H1 (cell line): ENCODE measurements at regions not wholly inside any gene's neighbourhood (a gene's known extent, or its start where the extent isn't known, plus 50 kb on each side); places are given as distances from the start of the nearest gene placed in this dataset.

Experiments
- CTCF ChIA-PET: fragments of 300-600 bp; sonication (Branson Sonifier 250); formaldehyde crosslinking; loops from one replicate; lab custom pipeline; 2021; ENCODE audit not compliant: partially characterized antibody; lab: Charles Lee
- POLR2A ChIA-PET: fragments of 300-600 bp; sonication (Branson Sonifier 250); formaldehyde crosslinking; loops from one replicate; lab custom pipeline; 2021; ENCODE audit warnings: inconsistent platforms; ENCODE audit not compliant: partially characterized antibody; lab: Charles Lee
- DNase-seq, 2 experiments: peaks; one replicate each; pipeline versions ENCODE4 v3.0.0 to v3.0.0-alpha.2; 2010 to 2022; ENCODE audit warnings: low spot score in 2 of 2, low read depth in 1 of 2, mixed read lengths in 1 of 2
- FAIRE-seq: peaks from 2 replicates; lab custom pipeline; 2011; peaks lifted over from hg19 to GRCh38; lab: Jason Lieb, UNC
- H2AFZ ChIP-seq: 2 replicates; pipeline ENCODE4 v1.8.1; 2012; ENCODE audit warnings: low read length, inconsistent platforms
- H2AK5ac ChIP-seq: 2 replicates; pipeline ENCODE4 v1.6.1; 2013; ENCODE audit warnings: low read depth, low read length
- H2BK120ac ChIP-seq: replicated peaks from 2 replicates; pipeline ENCODE3; 2013; ENCODE audit warnings: low read depth, low read length, inconsistent platforms
- H2BK12ac ChIP-seq: 2 replicates; pipeline ENCODE4 v1.6.1; 2013; ENCODE audit warnings: low read depth, low read length
- H2BK15ac ChIP-seq: 2 replicates; pipeline ENCODE4 v1.6.1; 2013; ENCODE audit warnings: low read length
- H2BK20ac ChIP-seq: 2 replicates; pipeline ENCODE4 v1.6.1; 2013; ENCODE audit warnings: low read length
- H2BK5ac ChIP-seq: 2 replicates; pipeline ENCODE4 v1.6.1; 2013; ENCODE audit warnings: low read depth, low read length
- H3K14ac ChIP-seq: 2 replicates; pipeline ENCODE4 v1.6.1; 2013; ENCODE audit warnings: inconsistent platforms; ENCODE audit not compliant: insufficient read length
- H3K18ac ChIP-seq: 2 replicates; pipeline ENCODE4 v1.6.1; 2013; ENCODE audit warnings: low read length; ENCODE audit errors: extremely low read depth
- H3K23ac ChIP-seq: 2 replicates; pipeline ENCODE4 v1.6.1; 2013; ENCODE audit warnings: inconsistent platforms; ENCODE audit not compliant: insufficient read length
- H3K23me2 ChIP-seq: 2 replicates; pipeline ENCODE4 v1.6.1; 2013; ENCODE audit warnings: low read depth, low read length
- H3K27ac ChIP-seq: 2 replicates; pipeline ENCODE4 v1.6.1; 2011; ENCODE audit warnings: low read depth, low read length, inconsistent platforms
- H3K27me3 ChIP-seq, 4 experiments: replicated peaks in 1 of 4; 1 replicate in 1 of 4; 2 replicates in 3 of 4; pipeline versions ENCODE4 v1.6.1 to v1.8.1; 2011 to 2013; ENCODE audit warnings: low read length in 3 of 4, mild to moderate bottlenecking in 3 of 4, inconsistent platforms in 2 of 4, mixed read lengths in 2 of 4, moderate library complexity in 1 of 4; ENCODE audit not compliant: control insufficient read depth in 3 of 4, insufficient read depth in 3 of 4; ENCODE audit errors: extremely low read depth in 1 of 4
- H3K36me3 ChIP-seq, 4 experiments: 2 replicates each; pipeline versions ENCODE4 v1.6.1 to v1.8.1; 2011 to 2013; ENCODE audit warnings: mild to moderate bottlenecking in 4 of 4, low read length in 3 of 4, moderate library complexity in 2 of 4, control low read depth in 1 of 4, inconsistent platforms in 1 of 4; ENCODE audit not compliant: insufficient read depth in 4 of 4, control insufficient read depth in 2 of 4
- H3K4ac ChIP-seq: replicated peaks from 2 replicates; pipeline ENCODE3; 2013; ENCODE audit warnings: low read length, low read depth, mixed read lengths, inconsistent platforms; ENCODE audit not compliant: insufficient read length
- H3K4me1 ChIP-seq, 4 experiments: replicated peaks in 1 of 4; 1 replicate in 1 of 4; 2 replicates in 3 of 4; pipeline versions ENCODE4 v1.6.1 to v1.8.1; 2011 to 2013; ENCODE audit warnings: low read length in 3 of 4, inconsistent platforms in 2 of 4, mixed read lengths in 1 of 4; ENCODE audit not compliant: insufficient read depth in 4 of 4, control insufficient read depth in 3 of 4
- H3K4me2 ChIP-seq, 2 experiments: 2 replicates each; pipeline versions ENCODE4 v1.6.1 to v1.8.1; 2011 to 2013; ENCODE audit warnings: low read depth in 2 of 2, low read length in 2 of 2, control low read depth in 1 of 2, inconsistent platforms in 1 of 2, mild to moderate bottlenecking in 1 of 2; ENCODE audit not compliant: insufficient read depth in 1 of 2
- H3K4me3 ChIP-seq, 4 experiments: fragments of 200-600, 300-600 bp in 1 of 4; sonication (generic), shearing (Covaris generic), sonication (Bioruptor Twin) in 1 of 4; 2 replicates each; pipeline versions ENCODE4 v1.5.1 to v1.8.1; 2011 to 2016; ENCODE audit warnings: low read length in 4 of 4, low read depth in 3 of 4, control low read depth in 2 of 4, inconsistent platforms in 2 of 4, mild to moderate bottlenecking in 2 of 4, mixed read lengths in 1 of 4, moderate library complexity in 1 of 4; ENCODE audit not compliant: insufficient read depth in 2 of 4; ENCODE audit errors: extremely low read depth in 1 of 4
- H3K56ac ChIP-seq: replicated peaks from 2 replicates; pipeline ENCODE3; 2013; ENCODE audit warnings: low read depth, mild to moderate bottlenecking, mixed read lengths, low read length, inconsistent platforms; ENCODE audit not compliant: insufficient read length
- H3K79me1 ChIP-seq: 2 replicates; pipeline ENCODE4 v1.6.1; 2013; ENCODE audit warnings: low read depth, low read length, control low read depth
- H3K79me2 ChIP-seq, 2 experiments: 2 replicates each; pipeline versions ENCODE4 v1.6.1 to v1.8.1; 2012 to 2013; ENCODE audit warnings: low read length in 2 of 2, mild to moderate bottlenecking in 2 of 2, inconsistent platforms in 1 of 2; ENCODE audit not compliant: insufficient read depth in 2 of 2, control insufficient read depth in 1 of 2
- H3K9ac ChIP-seq, 4 experiments: replicated peaks in 1 of 4; 1 replicate in 1 of 4; 2 replicates in 3 of 4; pipeline versions ENCODE4 v1.6.1 to v1.8.1; 2011 to 2013; ENCODE audit warnings: low read depth in 3 of 4, low read length in 3 of 4, control low read depth in 2 of 4, mild to moderate bottlenecking in 2 of 4, moderate library complexity in 2 of 4, inconsistent platforms in 1 of 4; ENCODE audit errors: extremely low read depth in 1 of 4
- H3K9me3 ChIP-seq, 2 experiments: 2 replicates each; pipeline versions ENCODE4 v1.6.1 to v1.8.1; 2012 to 2013; ENCODE audit warnings: mild to moderate bottlenecking in 2 of 2, moderate library complexity in 2 of 2, control low read depth in 1 of 2, inconsistent platforms in 1 of 2, low read depth in 1 of 2, low read length in 1 of 2, mixed read lengths in 1 of 2; ENCODE audit not compliant: insufficient read depth in 2 of 2
- H4K20me1 ChIP-seq, 2 experiments: replicated peaks in 1 of 2; 2 replicates each; pipeline versions ENCODE3 to v1.8.1; 2011 to 2013; ENCODE audit warnings: inconsistent platforms in 2 of 2, low read length in 2 of 2, mild to moderate bottlenecking in 1 of 2; ENCODE audit not compliant: insufficient read depth in 2 of 2, control insufficient read depth in 1 of 2
- H4K5ac ChIP-seq: 2 replicates; pipeline ENCODE4 v1.6.1; 2013; ENCODE audit warnings: low read length, low read depth, mixed read lengths, inconsistent platforms; ENCODE audit not compliant: insufficient read length
- H4K8ac ChIP-seq: 2 replicates; pipeline ENCODE4 v1.8.0; 2013; ENCODE audit warnings: mild to moderate bottlenecking, moderate library complexity, low read length, inconsistent platforms; ENCODE audit not compliant: insufficient read depth; ENCODE audit errors: extremely low read depth
- H4K91ac ChIP-seq: replicated peaks from 2 replicates; pipeline ENCODE3; 2013; ENCODE audit warnings: low read length, mixed read lengths, inconsistent platforms; ENCODE audit not compliant: insufficient read length
- ASH2L ChIP-seq: fragments of 200-600, 300-600 bp; sonication (generic); IDR thresholded peaks from one replicate; pipeline ENCODE4 v1.7.1; 2017; ENCODE audit warnings: low read length
- CHD2 ChIP-seq: IDR thresholded peaks from 2 replicates; pipeline ENCODE4 v1.6.1; 2012; ENCODE audit warnings: low read length, improper control_type of control experiment
- GABPA ChIP-seq: IDR thresholded peaks from 2 replicates; pipeline ENCODE4 v1.6.1; 2011; ENCODE audit warnings: mild to moderate bottlenecking, low read length, moderate library complexity, borderline replicate concordance; ENCODE audit not compliant: insufficient read depth
- POU5F1 ChIP-seq: IDR thresholded peaks from 2 replicates; pipeline ENCODE4 v1.6.1; 2011; ENCODE audit warnings: low read depth, mild to moderate bottlenecking, low read length, moderate library complexity
- RAD21 ChIP-seq, 2 experiments: IDR thresholded peaks in 1 of 2; conservative IDR thresholded peaks in 1 of 2; 2 replicates each; pipeline ENCODE4 v1.6.1; 2011; ENCODE audit warnings: low read depth in 2 of 2, low read length in 2 of 2, improper control_type of control experiment in 1 of 2, inconsistent platforms in 1 of 2, mild to moderate bottlenecking in 1 of 2, moderate library complexity in 1 of 2
- SIN3A ChIP-seq, 2 experiments: IDR thresholded peaks in 1 of 2; conservative IDR thresholded peaks in 1 of 2; 2 replicates each; pipeline ENCODE4 v1.6.1; 2011 to 2012; ENCODE audit warnings: low read length in 2 of 2, improper control_type of control experiment in 1 of 2, low read depth in 1 of 2, mild to moderate bottlenecking in 1 of 2
- TEAD4 ChIP-seq: IDR thresholded peaks from 2 replicates; pipeline ENCODE4 v1.6.1; 2012; ENCODE audit warnings: low read depth, low read length, inconsistent platforms, mixed read lengths
- WGBS, 2 experiments: shearing (Covaris generic) in 1 of 2; methylation state at CpG; one replicate each; pipeline versions ENCODE4 v1.1.6 to v1.1.7; 2013 to 2015; ENCODE audit warnings: low lambda C conversion rate in 2 of 2, mixed read lengths in 2 of 2, inconsistent platforms in 1 of 2, low coverage in 1 of 2, missing lambda C conversion rate in 1 of 2; ENCODE audit not compliant: insufficient replicate concordance in 2 of 2, insufficient coverage in 1 of 2, insufficient read length in 1 of 2; ENCODE audit errors: extremely low coverage in 1 of 2, missing lambda C conversion rate in 1 of 2; 5-methylcytosine and 5-hydroxymethylcytosine counted together

- FAIRE-seq = peak; percentile 13
- H3K27me3 ChIP-seq = no peaks in the 10 kb centered on the region
- no peaks in the 10 kb centered on the region for H3K79me2 ChIP-seq
- H3K36me3 ChIP-seq = no peaks in the 10 kb centered on the region
- no peak overlapping the region for H3K4me3 ChIP-seq
- H3K9ac ChIP-seq = no peak overlapping the region
- no peaks in the 10 kb centered on the region for H3K23me2 ChIP-seq
- H2BK12ac ChIP-seq = no peak overlapping the region
- DNase-seq = no peak
- H2BK5ac ChIP-seq = no peak overlapping the region
- H2BK20ac ChIP-seq = no peak overlapping the region
- CTCF ChIA-PET = no interaction called here
- no peak overlapping the region for H2BK120ac ChIP-seq
- H3K9me3 ChIP-seq = no peaks in the 10 kb centered on the region
- H3K18ac ChIP-seq = no peak overlapping the region
- no peak overlapping the region for H2AFZ ChIP-seq
- no peak overlapping the region for H4K91ac ChIP-seq
- no peak overlapping the region for H4K5ac ChIP-seq
- no peak overlapping the region for H3K4me2 ChIP-seq
- no peaks in the 10 kb centered on the region for H3K79me1 ChIP-seq
- H2AK5ac ChIP-seq = no peak overlapping the region
- no peaks in the 10 kb centered on the region for H4K20me1 ChIP-seq
- POLR2A ChIA-PET = no interaction called here
- H2BK15ac ChIP-seq = no peak overlapping the region
- no peak overlapping the region for H4K8ac ChIP-seq
- H3K4ac ChIP-seq = no peak overlapping the region
- no peak overlapping the region for H3K23ac ChIP-seq
- no peak overlapping the region for H3K27ac ChIP-seq
- 100% methylated on average over 2 of the region's 2 CpGs; no CpG with 5 or more reads in 1 of the 2 experiments for WGBS, 2 experiments
- no peak for TF ChIP-seq CHD2
- no peak for TF ChIP-seq ASH2L
- TF ChIP-seq RAD21 (IDR thresholded peaks at IDR 0.05 in 1 of 2, conservative IDR thresholded peaks at IDR 0.05 in 1 of 2; ENCODE audit: low read depth in 2 of 2, low read length in 2 of 2) = no peak
- no peak for TF ChIP-seq POU5F1
- TF ChIP-seq TEAD4 = no peak
- no peak for TF ChIP-seq GABPA
- no peak for TF ChIP-seq SIN3A (conservative IDR thresholded peaks at IDR 0.05 in 1 of 2, IDR thresholded peaks at IDR 0.05 in 1 of 2; ENCODE audit: low read depth in 1 of 2, low read length in 2 of 2)
- no peak overlapping the region for H3K56ac ChIP-seq
- H3K14ac ChIP-seq = no peak overlapping the region
- no peaks in the 10 kb centered on the region for H3K4me1 ChIP-seq
These were observed 554.4 kb downstream of the PDCD6IP start for GRCh38 chr3:34352778-34353331.
